ENCODE measurements at regions not wholly inside any gene's neighbourhood (a gene's known extent, or its start where the extent isn't known, plus 50 kb on each side); places are given as distances from the start of the nearest gene placed in this dataset.
"Not testable (repeated sequence)": the region's sequence is repeated elsewhere in the genome, so short reads cannot be mapped to it uniquely, and the experiment has no call there.

GRCh38 chr1:166490437-166490991, 323.7 kb upstream of the FAM78B start:
- no peak for DNase-seq (ENCODE audit: low read depth in 2 of 2)

- DNase-seq (ENCODE audit: low read depth in 2 of 2): not testable (repeated sequence)
Measured at GRCh38 chr1:166493765-166494164, 327.0 kb upstream of the FAM78B start.

GRCh38 chr1:166507347-166507746, 331.9 kb upstream of the POGK start:
- DNase-seq (ENCODE audit: low read depth in 2 of 2): no peak

- DNase-seq (ENCODE audit: low read depth in 2 of 2): no peak
Measured at GRCh38 chr1:166511761-166512160, 327.5 kb upstream of the POGK start.

- no peak for DNase-seq (ENCODE audit: low read depth in 2 of 2)
Measured at GRCh38 chr1:166514067-166514466, 325.2 kb upstream of the POGK start.

GRCh38 chr1:166527752-166528151, 311.5 kb upstream of the POGK start:
- no peak for DNase-seq (ENCODE audit: low read depth in 2 of 2)

- DNase-seq (ENCODE audit: low read depth in 2 of 2): no peak
Measured at GRCh38 chr1:166538646-166539045, 300.6 kb upstream of the POGK start.

GRCh38 chr1:166544036-166544435, 295.2 kb upstream of the POGK start:
- no peak for DNase-seq (ENCODE audit: low read depth in 2 of 2)

GRCh38 chr1:166544561-166544960, 294.7 kb upstream of the POGK start:
- DNase-seq (ENCODE audit: low read depth in 2 of 2): no peak

- DNase-seq (ENCODE audit: low read depth in 2 of 2): no peak
Measured at GRCh38 chr1:166552706-166553105, 286.6 kb upstream of the POGK start.

- no peak for DNase-seq (ENCODE audit: low read depth in 2 of 2)
Measured at GRCh38 chr1:166570954-166571353, 268.3 kb upstream of the POGK start.

- no peak for DNase-seq (ENCODE audit: low read depth in 2 of 2)
Measured at GRCh38 chr1:166573199-166573598, 266.1 kb upstream of the POGK start.

- no peak for DNase-seq (ENCODE audit: low read depth in 2 of 2)
Measured at GRCh38 chr1:166579557-166580501, 259.4 kb upstream of the POGK start.

GRCh38 chr1:166588741-166589140, 250.5 kb upstream of the POGK start:
- DNase-seq (ENCODE audit: low read depth in 2 of 2): no peak

- DNase-seq (ENCODE audit: low read depth in 2 of 2): no peak
Measured at GRCh38 chr1:166590161-166590560, 249.1 kb upstream of the POGK start.

- no peak for DNase-seq (ENCODE audit: low read depth in 2 of 2)
Measured at GRCh38 chr1:166594646-166595045, 244.6 kb upstream of the POGK start.

GRCh38 chr1:166597516-166597915, 241.8 kb upstream of the POGK start:
- DNase-seq (ENCODE audit: low read depth in 2 of 2): no peak

- no peak for DNase-seq (ENCODE audit: low read depth in 2 of 2)
Measured at GRCh38 chr1:166600574-166600973, 238.7 kb upstream of the POGK start.

- no peak for DNase-seq (ENCODE audit: low read depth in 2 of 2)
Measured at GRCh38 chr1:166601650-166602278, 237.5 kb upstream of the POGK start.

- DNase-seq (ENCODE audit: low read depth in 2 of 2): not testable (repeated sequence)
Measured at GRCh38 chr1:166602801-166603200, 236.5 kb upstream of the POGK start.

GRCh38 chr1:166603296-166603695, 236.0 kb upstream of the POGK start:
- no peak for DNase-seq (ENCODE audit: low read depth in 2 of 2)

GRCh38 chr1:166605137-166605536, 234.1 kb upstream of the POGK start:
- DNase-seq (ENCODE audit: low read depth in 2 of 2): no peak

GRCh38 chr1:166612886-166613285, 226.4 kb upstream of the POGK start:
- DNase-seq (ENCODE audit: low read depth in 2 of 2): no peak
